HepG2 (cell line): ENCODE measurements at regions not wholly inside any gene's neighbourhood (a gene's known extent, or its start where the extent isn't known, plus 50 kb on each side); places are given as distances from the start of the nearest gene placed in this dataset.
A peak's percentile ranks its signal among the peaks of the same experiment; 100 is the strongest.

ENCODE experiments used
- ATRX ChIP-seq: sonication (generic); formaldehyde crosslinking; IDR thresholded peaks from 2 replicates; pipeline ENCODE4 v1.4.0; 2020; ENCODE audit warnings: missing genetic modification reagents, borderline replicate concordance
- BCL6 ChIP-seq: IDR thresholded peaks from 2 replicates; pipeline ENCODE4 v1.6.1; 2016; ENCODE audit warnings: missing genetic modification reagents, missing compliant biosample characterization
- EP300 ChIP-seq, 3 experiments: sonication (generic) in 1 of 3; formaldehyde crosslinking in 1 of 3; IDR thresholded peaks; 2 replicates each; pipeline versions ENCODE4 v1.5.1 to v1.6.1; 2011 to 2020; ENCODE audit warnings: low read depth in 2 of 3, low read length in 2 of 3, borderline replicate concordance in 1 of 3, improper control_type of control experiment in 1 of 3, mild to moderate bottlenecking in 1 of 3, missing genetic modification reagents in 1 of 3, moderate library complexity in 1 of 3
- FOXO1 ChIP-seq: sonication (generic); formaldehyde crosslinking; IDR thresholded peaks from 2 replicates; pipeline ENCODE4 v1.4.0; 2020; ENCODE audit warnings: missing genetic modification reagents
- FOXP4 ChIP-seq: sonication (generic); formaldehyde crosslinking; IDR thresholded peaks from 2 replicates; pipeline ENCODE4 v1.4.0; 2020; ENCODE audit warnings: missing genetic modification reagents
- GATAD2A ChIP-seq: IDR thresholded peaks from 2 replicates; pipeline ENCODE4 v1.6.1; 2016
- HNF4A ChIP-seq: sonication (generic); formaldehyde crosslinking; IDR thresholded peaks from 2 replicates; pipeline ENCODE4 v1.4.0; 2020; ENCODE audit warnings: missing genetic modification reagents
- HOXA9 ChIP-seq: sonication (generic); formaldehyde crosslinking; IDR thresholded peaks from 2 replicates; pipeline ENCODE4 v1.8.1; 2022; ENCODE audit warnings: missing genetic modification reagents, mild to moderate bottlenecking, moderate library complexity, borderline replicate concordance
- KDM6A ChIP-seq: IDR thresholded peaks from 2 replicates; pipeline ENCODE4 v1.6.1; 2016; ENCODE audit warnings: low read depth
- NCOR1 ChIP-seq: fragments of 200-600 bp; sonication (generic); IDR thresholded peaks from 2 replicates; pipeline ENCODE4 v1.7.0; 2017; ENCODE audit warnings: antibody characterized with exemption, low read length, borderline replicate concordance
- NFIC ChIP-seq: IDR thresholded peaks from 2 replicates; pipeline ENCODE4 v1.6.1; 2012; ENCODE audit warnings: mild to moderate bottlenecking, low read length, inconsistent platforms
- NR2C2 ChIP-seq: sonication (generic); formaldehyde crosslinking; IDR thresholded peaks from 2 replicates; pipeline ENCODE4 v1.4.0; 2020; ENCODE audit warnings: missing genetic modification reagents, mild to moderate bottlenecking, moderate library complexity, borderline replicate concordance
- RARA ChIP-seq: IDR thresholded peaks from 2 replicates; pipeline ENCODE4 v1.6.1; 2016; ENCODE audit warnings: missing genetic modification reagents, missing compliant biosample characterization
- REXO4 ChIP-seq: sonication (generic); formaldehyde crosslinking; IDR thresholded peaks from 2 replicates; pipeline ENCODE4 v1.8.0; 2022; ENCODE audit warnings: missing genetic modification reagents, mild to moderate bottlenecking, borderline replicate concordance
- RXRB ChIP-seq: IDR thresholded peaks from 2 replicates; pipeline ENCODE4 v1.6.1; 2016; ENCODE audit warnings: borderline replicate concordance, missing genetic modification reagents, missing compliant biosample characterization
- TAF15 ChIP-seq: fragments of 200-400 bp; formaldehyde crosslinking; IDR thresholded peaks from one replicate; pipeline ENCODE4 v1.6.1; 2018; ENCODE audit warnings: mild to moderate bottlenecking, low read depth, low read length; ENCODE audit not compliant: poor library complexity, severe bottlenecking
- TCF7 ChIP-seq: sonication (generic); IDR thresholded peaks from 2 replicates; pipeline ENCODE4 v1.6.1; 2016; ENCODE audit warnings: antibody characterized with exemption, low read depth
- XBP1 ChIP-seq: sonication (generic); formaldehyde crosslinking; IDR thresholded peaks from 2 replicates; pipeline ENCODE4 v1.5.0; 2020; ENCODE audit warnings: missing genetic modification reagents
- ZNF253 ChIP-seq: sonication (generic); formaldehyde crosslinking; IDR thresholded peaks from 2 replicates; pipeline ENCODE4 v1.8.0; 2022; ENCODE audit warnings: mild to moderate bottlenecking, missing genetic modification reagents, borderline replicate concordance
- ZNF543 ChIP-seq: sonication (generic); formaldehyde crosslinking; IDR thresholded peaks from 2 replicates; pipeline ENCODE4 v1.4.0; 2020; ENCODE audit warnings: mild to moderate bottlenecking, missing genetic modification reagents
- TF ChIP-seq, protein P1 (sequence below): IDR thresholded peaks from 2 replicates; pipeline ENCODE4 v1.6.1; 2016; ENCODE audit warnings: missing compliant biosample characterization, missing genetic modification reagents, borderline replicate concordance
- TF ChIP-seq, protein P2 (sequence below): sonication (generic); formaldehyde crosslinking; IDR thresholded peaks from 2 replicates; pipeline ENCODE4 v1.9.0; 2021; ENCODE audit warnings: missing genetic modification reagents, mild to moderate bottlenecking, borderline replicate concordance
- TF ChIP-seq, protein P3 (sequence below): sonication (generic); formaldehyde crosslinking; IDR thresholded peaks from 2 replicates; pipeline ENCODE4 v1.4.0; 2020; ENCODE audit warnings: missing genetic modification reagents, borderline replicate concordance

DNA sequence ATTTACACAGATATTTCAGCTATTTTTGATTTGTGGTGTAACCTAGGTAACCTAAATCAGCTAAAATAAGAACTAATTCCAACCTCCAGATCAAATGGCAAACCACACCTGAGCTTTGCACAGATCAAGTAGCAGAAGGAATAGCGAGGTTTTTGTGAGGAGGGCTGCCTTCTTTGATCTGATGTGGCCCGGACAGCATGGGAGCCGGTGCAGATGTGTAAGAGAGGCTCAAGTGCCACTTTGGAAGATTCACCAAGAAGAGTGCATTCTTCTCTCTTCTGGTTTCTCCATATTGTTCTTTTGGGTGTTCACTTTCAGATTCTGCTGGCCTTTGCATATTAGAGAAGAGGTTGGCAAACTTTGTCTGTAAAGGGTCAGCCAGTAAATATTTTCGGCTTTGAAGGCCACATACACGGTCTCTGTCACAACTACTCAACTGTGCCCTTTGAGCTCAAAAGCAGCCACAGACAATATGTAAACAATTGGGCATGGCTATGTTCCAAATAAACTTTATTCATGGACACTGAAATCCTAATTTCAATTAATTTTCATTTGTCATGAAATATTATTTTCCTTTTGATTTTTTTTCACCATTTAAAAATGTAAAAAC lies 78.9 kb upstream of the FAM9C start (continued):
- TF ChIP-seq EP300 (IDR thresholded peaks at IDR 0.05; ENCODE audit: low read depth in 2 of 2, low read length in 2 of 2) = peak in 1 of 2 experiments; percentile 50; a peak in 1 of 4 replicates
- no peak for TF ChIP-seq EP300 (CRISPR knock-in tag; IDR thresholded peaks at IDR 0.05; ENCODE audit: borderline replicate concordance)
- TF ChIP-seq FOXP4 (CRISPR knock-in tag) = peak; percentile 64; the same call in 1 of the 2 replicates
- TF ChIP-seq, protein P1, sequence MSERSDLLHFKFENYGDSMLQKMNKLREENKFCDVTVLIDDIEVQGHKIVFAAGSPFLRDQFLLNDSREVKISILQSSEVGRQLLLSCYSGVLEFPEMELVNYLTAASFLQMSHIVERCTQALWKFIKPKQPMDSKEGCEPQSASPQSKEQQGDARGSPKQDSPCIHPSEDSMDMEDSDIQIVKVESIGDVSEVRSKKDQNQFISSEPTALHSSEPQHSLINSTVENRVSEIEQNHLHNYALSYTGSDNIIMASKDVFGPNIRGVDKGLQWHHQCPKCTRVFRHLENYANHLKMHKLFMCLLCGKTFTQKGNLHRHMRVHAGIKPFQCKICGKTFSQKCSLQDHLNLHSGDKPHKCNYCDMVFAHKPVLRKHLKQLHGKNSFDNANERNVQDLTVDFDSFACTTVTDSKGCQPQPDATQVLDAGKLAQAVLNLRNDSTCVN = no peak
- TF ChIP-seq, protein P2, sequence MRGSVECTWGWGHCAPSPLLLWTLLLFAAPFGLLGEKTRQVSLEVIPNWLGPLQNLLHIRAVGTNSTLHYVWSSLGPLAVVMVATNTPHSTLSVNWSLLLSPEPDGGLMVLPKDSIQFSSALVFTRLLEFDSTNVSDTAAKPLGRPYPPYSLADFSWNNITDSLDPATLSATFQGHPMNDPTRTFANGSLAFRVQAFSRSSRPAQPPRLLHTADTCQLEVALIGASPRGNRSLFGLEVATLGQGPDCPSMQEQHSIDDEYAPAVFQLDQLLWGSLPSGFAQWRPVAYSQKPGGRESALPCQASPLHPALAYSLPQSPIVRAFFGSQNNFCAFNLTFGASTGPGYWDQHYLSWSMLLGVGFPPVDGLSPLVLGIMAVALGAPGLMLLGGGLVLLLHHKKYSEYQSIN (CRISPR knock-in tag) = no peak
- 0 out of 2 replicates have a peak, but pooled peaks have one; percentile 44 for TF ChIP-seq GATAD2A
- TF ChIP-seq HNF4A (CRISPR knock-in tag) = peak; percentile 74
- TF ChIP-seq REXO4 (CRISPR knock-in tag) = no peak
- TF ChIP-seq KDM6A = peak; percentile 43; the same call in 1 of the 2 replicates
- TF ChIP-seq ZNF543 (CRISPR knock-in tag) = no peak
- TF ChIP-seq ZNF253 (CRISPR knock-in tag) = no peak
- TF ChIP-seq BCL6 = peak; percentile 34; the same call in 1 of the 2 replicates
- TF ChIP-seq NCOR1 = 0 out of 2 replicates have a peak, but pooled peaks have one; percentile 46
- peak; percentile 34; the same call in 1 of the 2 replicates for TF ChIP-seq FOXO1
- TF ChIP-seq HOXA9 (CRISPR knock-in tag) = no peak
- peak; percentile 41; the same call in 1 of the 2 replicates for TF ChIP-seq NFIC
- TF ChIP-seq ATRX (CRISPR knock-in tag) = no peak
- TF ChIP-seq RXRB (CRISPR knock-in tag) = 0 out of 2 replicates have a peak, but pooled peaks have one; percentile 33
- TF ChIP-seq, protein P3, sequence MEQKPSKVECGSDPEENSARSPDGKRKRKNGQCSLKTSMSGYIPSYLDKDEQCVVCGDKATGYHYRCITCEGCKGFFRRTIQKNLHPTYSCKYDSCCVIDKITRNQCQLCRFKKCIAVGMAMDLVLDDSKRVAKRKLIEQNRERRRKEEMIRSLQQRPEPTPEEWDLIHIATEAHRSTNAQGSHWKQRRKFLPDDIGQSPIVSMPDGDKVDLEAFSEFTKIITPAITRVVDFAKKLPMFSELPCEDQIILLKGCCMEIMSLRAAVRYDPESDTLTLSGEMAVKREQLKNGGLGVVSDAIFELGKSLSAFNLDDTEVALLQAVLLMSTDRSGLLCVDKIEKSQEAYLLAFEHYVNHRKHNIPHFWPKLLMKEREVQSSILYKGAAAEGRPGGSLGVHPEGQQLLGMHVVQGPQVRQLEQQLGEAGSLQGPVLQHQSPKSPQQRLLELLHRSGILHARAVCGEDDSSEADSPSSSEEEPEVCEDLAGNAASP (CRISPR knock-in tag) = no peak
- no peak for TF ChIP-seq NR2C2 (CRISPR knock-in tag)
- TF ChIP-seq TCF7 = peak; percentile 48; the same call in 1 of the 2 replicates
- no peak for TF ChIP-seq TAF15
- TF ChIP-seq RARA (CRISPR knock-in tag) = peak; percentile 68
- TF ChIP-seq XBP1 = no peak
